ENCODE measurements at regions not wholly inside any gene's neighbourhood (a gene's known extent, or its start where the extent isn't known, plus 50 kb on each side); places are given as distances from the start of the nearest gene placed in this dataset.

DNA sequence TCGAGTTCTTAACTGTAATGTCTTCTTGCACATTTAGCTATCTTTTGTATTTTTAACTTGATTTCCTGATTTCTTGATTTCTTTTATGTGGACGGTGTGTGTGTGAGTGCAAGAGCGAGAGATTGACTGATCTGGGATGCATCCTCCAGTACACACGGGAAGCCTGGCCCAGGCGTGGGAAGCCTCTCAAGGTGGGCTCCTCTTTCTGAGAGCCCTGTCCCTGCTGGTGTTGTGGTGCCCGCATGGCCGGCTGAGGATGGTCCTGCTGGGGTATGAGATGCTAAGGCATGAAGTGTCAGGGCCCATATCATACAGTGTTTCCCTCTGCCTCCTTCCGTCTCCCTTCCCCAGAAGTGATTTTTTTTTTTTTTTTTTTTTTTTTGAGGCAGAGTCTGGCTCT lies 130.8 kb upstream of the TCERG1L start:
- DNase-seq (ENCODE audit: low read depth) (no peak), FAIRE-seq (no peak)
- H3K4me3 ChIP-seq (ENCODE audit: low read depth, low read length) = no peak overlapping the region
- H3K36me3 ChIP-seq (ENCODE audit: control insufficient read depth, insufficient read depth, low read length) = no peaks in the 10 kb centered on the region
- TF ChIP-seq, protein P1, sequence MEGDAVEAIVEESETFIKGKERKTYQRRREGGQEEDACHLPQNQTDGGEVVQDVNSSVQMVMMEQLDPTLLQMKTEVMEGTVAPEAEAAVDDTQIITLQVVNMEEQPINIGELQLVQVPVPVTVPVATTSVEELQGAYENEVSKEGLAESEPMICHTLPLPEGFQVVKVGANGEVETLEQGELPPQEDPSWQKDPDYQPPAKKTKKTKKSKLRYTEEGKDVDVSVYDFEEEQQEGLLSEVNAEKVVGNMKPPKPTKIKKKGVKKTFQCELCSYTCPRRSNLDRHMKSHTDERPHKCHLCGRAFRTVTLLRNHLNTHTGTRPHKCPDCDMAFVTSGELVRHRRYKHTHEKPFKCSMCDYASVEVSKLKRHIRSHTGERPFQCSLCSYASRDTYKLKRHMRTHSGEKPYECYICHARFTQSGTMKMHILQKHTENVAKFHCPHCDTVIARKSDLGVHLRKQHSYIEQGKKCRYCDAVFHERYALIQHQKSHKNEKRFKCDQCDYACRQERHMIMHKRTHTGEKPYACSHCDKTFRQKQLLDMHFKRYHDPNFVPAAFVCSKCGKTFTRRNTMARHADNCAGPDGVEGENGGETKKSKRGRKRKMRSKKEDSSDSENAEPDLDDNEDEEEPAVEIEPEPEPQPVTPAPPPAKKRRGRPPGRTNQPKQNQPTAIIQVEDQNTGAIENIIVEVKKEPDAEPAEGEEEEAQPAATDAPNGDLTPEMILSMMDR (IDR thresholded peaks at IDR 0.05; ENCODE audit: insufficient read depth, low read length, severe bottlenecking) = no peak
- no peaks in the 10 kb centered on the region for H3K27me3 ChIP-seq (ENCODE audit: control insufficient read depth, insufficient read depth, low read length)

DNA sequence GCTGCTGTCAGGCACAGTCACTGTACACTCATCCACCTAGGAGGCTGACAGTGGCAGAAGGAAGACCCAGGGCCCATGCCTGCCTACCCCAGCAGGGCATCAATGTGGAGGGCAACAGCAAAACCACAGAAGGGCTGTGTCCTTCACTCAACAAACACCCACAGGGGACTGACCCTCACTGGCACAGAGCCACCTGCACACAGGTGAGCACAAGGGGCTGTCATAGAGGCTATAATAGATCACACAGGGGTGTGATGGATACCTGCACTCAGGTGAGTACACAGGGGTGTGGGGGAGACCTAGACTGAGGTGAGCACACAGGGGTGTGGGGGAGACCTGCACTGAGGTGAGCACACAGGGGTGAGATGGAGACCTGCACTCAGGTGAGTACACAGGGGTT lies 132.8 kb upstream of the TCERG1L start:
- Histone ChIP-seq H3K27me3 (ENCODE audit: control insufficient read depth, insufficient read depth, low read length) (no peaks in the 10 kb centered on the region), H3K4me3 (ENCODE audit: low read depth, low read length) (no peak overlapping the region), H3K36me3 (ENCODE audit: control insufficient read depth, insufficient read depth, low read length) (no peaks in the 10 kb centered on the region)
- TF ChIP-seq, protein P1 (IDR thresholded peaks at IDR 0.05; ENCODE audit: insufficient read depth, low read length, severe bottlenecking) = no peak
- FAIRE-seq (no peak), DNase-seq (ENCODE audit: low read depth) (no peak)

DNA sequence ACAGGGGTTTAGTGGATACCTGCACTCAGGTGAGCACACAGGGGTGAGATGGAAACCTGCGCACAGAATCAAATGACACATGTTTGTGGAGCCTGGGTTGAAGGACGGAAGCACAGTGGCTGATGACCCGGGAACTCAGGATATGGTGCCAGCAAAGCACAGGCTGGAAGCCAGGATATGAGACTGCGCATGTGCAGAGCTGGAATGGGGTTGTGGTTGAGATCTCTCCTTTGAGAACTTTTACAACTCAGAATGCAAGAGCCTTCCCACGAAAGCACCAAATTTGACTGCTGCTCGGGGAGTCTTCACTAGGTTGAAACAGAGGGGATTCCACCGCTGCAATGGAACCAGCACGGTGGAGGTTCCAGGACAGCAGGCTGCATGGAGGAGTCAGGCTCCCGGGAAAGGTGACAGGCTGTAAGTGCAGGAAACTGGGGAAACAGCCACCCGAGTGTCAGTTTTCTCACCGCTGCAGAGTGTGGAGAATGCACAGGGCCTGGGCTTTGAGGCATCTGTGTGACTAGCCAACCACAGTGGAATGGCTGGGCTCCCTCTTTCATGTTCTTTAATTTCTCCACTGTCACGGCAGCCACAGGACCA lies 133.4 kb upstream of the TCERG1L start:
- H3K27me3 ChIP-seq (ENCODE audit: control insufficient read depth, insufficient read depth, low read length) = no peaks in the 10 kb centered on the region
- TF ChIP-seq, protein P1 (IDR thresholded peaks at IDR 0.05; ENCODE audit: insufficient read depth, low read length, severe bottlenecking) = no peak
- FAIRE-seq (no peak), DNase-seq (ENCODE audit: low read depth) (no peak)
- H3K36me3 ChIP-seq (ENCODE audit: control insufficient read depth, insufficient read depth, low read length) = no peaks in the 10 kb centered on the region
- H3K4me3 ChIP-seq (ENCODE audit: low read depth, low read length) = no peak overlapping the region

DNA sequence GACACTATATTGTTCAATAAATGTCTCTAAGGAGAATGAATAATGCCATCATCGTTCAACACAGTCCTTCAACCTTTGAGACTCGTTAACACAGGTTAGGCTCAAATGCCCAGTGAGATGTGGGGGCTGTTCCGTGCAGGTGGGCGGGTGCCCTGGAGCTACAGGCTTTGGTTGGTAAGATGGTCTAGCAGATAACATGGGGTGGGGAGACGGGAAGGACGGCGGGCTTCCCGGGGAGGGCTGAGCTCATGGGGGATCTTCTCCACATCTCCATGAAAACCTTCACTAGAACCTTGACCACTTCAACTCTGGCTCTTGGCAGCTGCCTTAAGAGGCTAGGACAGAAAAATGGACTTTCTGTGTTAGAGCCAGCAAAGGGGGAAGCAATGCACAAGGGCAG lies 134.1 kb upstream of the TCERG1L start:
- no peaks in the 10 kb centered on the region for H3K27me3 ChIP-seq (ENCODE audit: control insufficient read depth, insufficient read depth, low read length)
- no peak for DNase-seq (ENCODE audit: low read depth)
- FAIRE-seq = no peak

DNA sequence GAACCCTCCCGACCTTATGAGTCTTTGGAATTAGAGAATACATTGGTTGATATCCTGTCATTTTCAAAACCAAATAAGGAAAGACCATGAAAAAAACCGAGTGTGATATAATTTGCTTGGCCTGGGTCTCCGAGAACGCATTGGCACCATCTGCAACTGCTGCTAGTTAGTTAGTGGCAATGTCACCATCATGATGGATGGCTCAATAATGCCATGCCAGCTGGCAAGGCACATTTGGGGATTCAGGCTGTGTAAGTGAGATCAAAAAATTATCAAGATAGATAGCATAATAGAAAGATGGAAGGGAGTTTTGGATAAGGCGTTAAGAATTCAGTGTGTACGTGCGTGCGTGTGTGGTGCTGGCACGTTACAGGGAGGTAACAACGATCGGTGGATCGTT lies 134.7 kb upstream of the TCERG1L start:
- no peak for FAIRE-seq
- TF ChIP-seq, protein P1 (IDR thresholded peaks at IDR 0.05; ENCODE audit: insufficient read depth, low read length, severe bottlenecking) = no peak
- Histone ChIP-seq H3K27me3 (ENCODE audit: control insufficient read depth, insufficient read depth, low read length) (no peaks in the 10 kb centered on the region), H3K4me3 (ENCODE audit: low read depth, low read length) (no peak overlapping the region), H3K36me3 (ENCODE audit: control insufficient read depth, insufficient read depth, low read length) (no peaks in the 10 kb centered on the region)
- no peak for DNase-seq (ENCODE audit: low read depth)

More for the DNA sequence above, 134.1 kb upstream of the TCERG1L start:
- Histone ChIP-seq H3K4me3 (ENCODE audit: low read depth, low read length) (no peak overlapping the region), H3K36me3 (ENCODE audit: control insufficient read depth, insufficient read depth, low read length) (no peaks in the 10 kb centered on the region)
- TF ChIP-seq, protein P1 (IDR thresholded peaks at IDR 0.05; ENCODE audit: insufficient read depth, low read length, severe bottlenecking) = no peak

DNA sequence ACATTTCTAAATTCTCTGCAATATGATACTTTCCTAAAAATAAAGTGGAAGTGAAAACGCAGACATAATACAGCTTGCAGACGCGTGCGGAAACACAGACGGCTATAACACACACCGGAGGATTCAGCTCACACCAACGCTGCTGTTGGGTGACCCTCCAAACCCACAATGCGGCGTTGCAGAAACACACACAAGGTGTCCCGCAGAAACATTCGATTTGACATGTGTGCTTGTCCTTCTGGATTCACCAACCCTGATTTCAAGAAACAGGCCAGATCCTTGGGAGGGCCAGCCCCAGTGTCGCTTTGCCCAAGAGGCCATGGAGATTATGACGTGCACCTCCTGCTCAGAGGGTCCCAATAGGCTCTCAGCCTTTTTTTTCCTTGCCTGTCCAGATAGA lies 136.7 kb upstream of the TCERG1L start:
- H3K27me3 ChIP-seq (ENCODE audit: control insufficient read depth, insufficient read depth, low read length) = no peaks in the 10 kb centered on the region
- H3K4me3 ChIP-seq (ENCODE audit: low read depth, low read length) = no peak overlapping the region
- TF ChIP-seq, protein P1 (IDR thresholded peaks at IDR 0.05; ENCODE audit: insufficient read depth, low read length, severe bottlenecking) = no peak
- DNase-seq (ENCODE audit: low read depth) (no peak), FAIRE-seq (no peak)
- no peaks in the 10 kb centered on the region for H3K36me3 ChIP-seq (ENCODE audit: control insufficient read depth, insufficient read depth, low read length)

All from bronchial epithelial cell (primary cell).